Effector memory CD4-positive, alpha-beta T cell (primary cell): ENCODE measurements at regions not wholly inside any gene's neighbourhood (a gene's known extent, or its start where the extent isn't known, plus 50 kb on each side); places are given as distances from the start of the nearest gene placed in this dataset.

Source experiments
- DNase-seq, 3 donors: peaks; one replicate each; pipeline ENCODE4 v3.0.0-alpha.2; 2020
- H3K27ac ChIP-seq: 2 replicates; pipeline ENCODE4 v1.7.0; 2013; ENCODE audit warnings: mild to moderate bottlenecking, low read length, moderate library complexity; ENCODE audit not compliant: insufficient read depth, poor library complexity, severe bottlenecking
- H3K27me3 ChIP-seq: replicated peaks from 2 replicates; pipeline ENCODE4 v1.7.0; 2013; ENCODE audit warnings: mild to moderate bottlenecking, low read length; ENCODE audit not compliant: insufficient read depth, control insufficient read depth, poor library complexity, severe bottlenecking
- H3K36me3 ChIP-seq: 2 replicates; pipeline ENCODE4 v1.7.0; 2013; ENCODE audit warnings: mild to moderate bottlenecking, low read length, moderate library complexity; ENCODE audit not compliant: control insufficient read depth, insufficient read depth
- H3K4me1 ChIP-seq: 2 replicates; pipeline ENCODE4 v1.7.0; 2013; ENCODE audit warnings: low read length, mild to moderate bottlenecking; ENCODE audit not compliant: control insufficient read depth, insufficient read depth, poor library complexity, severe bottlenecking
- H3K4me3 ChIP-seq: 2 replicates; pipeline ENCODE4 v1.7.0; 2013; ENCODE audit warnings: low read length, low read depth, mild to moderate bottlenecking; ENCODE audit not compliant: insufficient read depth, poor library complexity, severe bottlenecking
- H3K9me3 ChIP-seq: 2 replicates; pipeline ENCODE4 v1.7.0; 2013; ENCODE audit warnings: mild to moderate bottlenecking, low read length, moderate library complexity; ENCODE audit not compliant: control insufficient read depth

DNA sequence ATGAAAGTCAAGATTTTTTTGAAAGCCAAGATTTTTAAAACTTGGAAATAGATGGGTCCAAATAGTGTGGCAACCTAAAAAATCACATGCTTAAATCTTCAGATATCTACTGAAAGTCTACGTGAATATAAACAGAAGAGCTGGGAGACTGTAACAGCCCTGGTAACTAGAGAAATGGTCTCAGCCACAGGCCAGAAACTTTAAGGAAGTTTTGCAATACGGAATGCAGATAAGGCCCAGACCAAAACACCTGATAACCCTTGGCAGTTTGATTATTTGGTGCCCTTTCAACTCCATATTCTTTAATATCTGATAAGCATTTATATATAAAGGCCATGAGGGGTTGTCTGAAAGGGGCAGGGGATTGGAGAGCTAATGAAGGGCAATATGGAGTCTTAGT, 537.3 kb upstream of the TGFBR2 start:
- H3K9me3 ChIP-seq = no peaks in the 10 kb centered on the region
- no peaks in the 10 kb centered on the region for H3K4me1 ChIP-seq
- no peak overlapping the region for H3K4me3 ChIP-seq
- H3K27me3 ChIP-seq = no peaks in the 10 kb centered on the region
- no peaks in the 10 kb centered on the region for H3K36me3 ChIP-seq
- no peak for DNase-seq
- no peak overlapping the region for H3K27ac ChIP-seq

DNA sequence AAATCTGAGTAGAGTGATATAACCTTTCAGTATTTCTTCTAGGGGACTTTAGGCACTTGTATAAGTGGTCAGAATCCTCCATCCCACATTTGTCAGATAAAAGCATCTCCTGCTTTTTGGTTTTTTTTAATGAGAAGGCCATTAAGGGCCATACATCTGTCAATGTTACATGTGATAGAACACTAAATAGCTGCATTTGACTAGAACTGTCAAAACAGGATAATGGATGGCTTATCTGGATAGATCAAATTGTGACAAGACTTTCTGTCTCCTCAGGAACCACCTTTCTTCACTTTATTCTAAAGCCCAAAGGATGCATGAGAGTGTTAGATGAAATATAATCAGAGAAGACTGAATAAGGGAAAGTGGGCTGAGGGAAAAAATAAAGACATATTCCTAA, 533.4 kb upstream of the TGFBR2 start:
- Histone ChIP-seq H3K36me3 (no peaks in the 10 kb centered on the region), H3K9me3 (no peaks in the 10 kb centered on the region), H3K27me3 (no peaks in the 10 kb centered on the region), H3K4me3 (no peak overlapping the region), H3K27ac (no peak overlapping the region), H3K4me1 (no peaks in the 10 kb centered on the region)
- no peak for DNase-seq

DNA sequence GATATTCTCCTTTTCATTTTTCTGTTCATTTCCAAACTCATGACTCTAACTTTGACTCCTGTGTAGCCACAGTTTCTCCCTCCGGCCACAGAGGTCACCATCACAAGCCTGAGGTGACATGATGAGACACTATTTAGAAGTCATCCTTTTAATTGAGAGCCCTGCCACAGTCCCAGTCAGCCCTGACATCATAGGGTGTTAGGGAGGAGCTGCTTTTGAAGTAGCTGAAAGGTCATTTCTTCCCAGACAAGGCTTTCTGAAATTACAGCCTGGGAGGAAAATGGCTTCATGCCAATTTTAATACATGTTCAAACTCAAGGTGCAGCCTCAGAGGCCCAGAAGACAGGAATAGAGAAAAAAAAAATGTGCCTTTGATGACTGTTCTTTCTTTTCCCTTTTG, 532.8 kb upstream of the TGFBR2 start:
- Histone ChIP-seq H3K9me3 (no peaks in the 10 kb centered on the region), H3K27ac (no peak overlapping the region), H3K36me3 (no peaks in the 10 kb centered on the region), H3K4me1 (no peaks in the 10 kb centered on the region), H3K27me3 (no peaks in the 10 kb centered on the region), H3K4me3 (no peak overlapping the region)
- DNase-seq = no peak

DNA sequence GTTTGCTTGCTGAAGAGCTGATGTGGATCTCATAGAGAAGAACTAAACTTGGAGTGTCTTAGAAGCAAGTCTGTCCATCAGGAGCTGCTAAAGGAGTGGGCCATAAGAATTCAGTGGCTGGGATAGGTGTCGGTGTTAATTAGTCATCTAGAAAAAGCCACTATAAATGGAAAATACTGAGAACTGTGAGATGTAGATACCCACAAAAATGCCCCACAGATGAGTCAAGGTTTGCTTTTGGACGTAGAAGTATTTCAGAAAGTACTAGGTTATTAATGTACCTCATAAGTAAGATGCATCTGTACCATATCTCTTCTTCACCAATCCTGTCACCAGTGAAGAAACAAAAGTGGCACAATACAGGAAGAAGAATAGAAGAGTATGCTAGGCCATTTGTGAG, 530.9 kb upstream of the TGFBR2 start:
- Histone ChIP-seq H3K27me3 (no peaks in the 10 kb centered on the region), H3K36me3 (no peaks in the 10 kb centered on the region), H3K9me3 (no peaks in the 10 kb centered on the region), H3K4me1 (no peaks in the 10 kb centered on the region), H3K4me3 (no peak overlapping the region), H3K27ac (no peak overlapping the region)
- no peak for DNase-seq

DNA sequence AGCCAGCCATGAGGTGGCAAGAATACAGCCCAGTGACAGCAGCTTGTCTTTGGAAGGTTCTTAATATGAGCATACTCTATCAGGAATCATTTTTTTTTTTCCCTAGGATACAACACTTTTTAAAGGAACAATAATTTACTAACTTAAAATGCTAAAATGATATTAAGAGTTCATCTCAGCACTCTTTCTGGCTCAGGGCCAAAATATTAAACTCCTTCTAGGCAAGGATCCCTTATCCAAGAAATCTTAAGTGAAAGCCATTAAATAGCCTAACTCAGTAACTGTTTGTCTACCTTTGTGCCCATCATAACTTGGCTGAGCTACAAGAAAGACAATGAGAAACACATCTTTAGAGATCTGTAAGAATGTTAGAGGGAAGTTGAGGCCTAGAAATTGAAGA, 529.5 kb upstream of the TGFBR2 start:
- DNase-seq = no peak
- Histone ChIP-seq H3K4me3 (no peak overlapping the region), H3K4me1 (no peaks in the 10 kb centered on the region), H3K27ac (no peak overlapping the region), H3K9me3 (no peaks in the 10 kb centered on the region), H3K27me3 (no peaks in the 10 kb centered on the region), H3K36me3 (no peaks in the 10 kb centered on the region)

DNA sequence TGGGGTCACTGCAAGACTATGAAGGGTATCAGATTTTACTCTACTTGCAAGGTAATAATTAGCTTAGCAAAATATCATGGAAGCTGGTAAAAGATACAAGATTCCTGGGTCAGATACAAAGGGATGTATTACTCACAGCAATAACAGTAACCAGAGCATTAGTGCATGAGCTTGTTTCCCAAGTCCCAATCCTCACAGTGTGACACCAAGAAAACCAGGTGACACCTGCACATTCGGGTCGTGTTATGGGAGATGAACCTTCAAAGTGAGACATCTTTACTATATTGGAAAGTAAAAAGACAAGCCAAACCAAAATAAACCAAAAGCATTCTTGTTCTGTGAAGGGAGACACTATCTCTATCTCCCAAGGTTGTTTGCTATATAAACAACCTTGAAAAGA, 528.7 kb upstream of the TGFBR2 start:
- H3K4me3 ChIP-seq = no peak overlapping the region
- no peaks in the 10 kb centered on the region for H3K4me1 ChIP-seq
- H3K9me3 ChIP-seq = no peaks in the 10 kb centered on the region
- no peaks in the 10 kb centered on the region for H3K36me3 ChIP-seq
- no peak overlapping the region for H3K27ac ChIP-seq
- DNase-seq = no peak
- H3K27me3 ChIP-seq = no peaks in the 10 kb centered on the region

DNA sequence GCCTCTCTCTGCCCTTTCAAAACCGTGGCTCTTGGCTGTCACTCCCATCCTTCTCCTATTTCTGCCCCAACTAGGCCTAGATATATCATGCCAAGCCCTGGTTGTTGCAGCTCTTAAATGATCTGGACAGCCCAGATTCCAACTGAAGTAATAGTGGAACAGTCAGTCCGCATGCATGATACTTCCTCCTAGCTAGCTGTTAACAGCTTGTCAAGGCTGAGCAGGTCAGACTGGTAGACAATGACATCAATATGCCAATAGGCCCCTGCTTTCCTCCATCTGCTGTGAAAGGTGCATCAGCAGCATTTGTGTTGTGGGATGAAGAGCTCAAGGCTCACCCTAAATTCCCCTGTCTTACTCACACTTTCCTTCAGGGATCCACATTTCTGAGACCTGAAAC, 527.7 kb upstream of the TGFBR2 start:
- no peak overlapping the region for H3K27ac ChIP-seq
- H3K4me1 ChIP-seq = no peaks in the 10 kb centered on the region
- no peak for DNase-seq
- H3K4me3 ChIP-seq = no peak overlapping the region
- no peaks in the 10 kb centered on the region for H3K9me3 ChIP-seq
- H3K27me3 ChIP-seq = no peaks in the 10 kb centered on the region
- no peaks in the 10 kb centered on the region for H3K36me3 ChIP-seq

DNA sequence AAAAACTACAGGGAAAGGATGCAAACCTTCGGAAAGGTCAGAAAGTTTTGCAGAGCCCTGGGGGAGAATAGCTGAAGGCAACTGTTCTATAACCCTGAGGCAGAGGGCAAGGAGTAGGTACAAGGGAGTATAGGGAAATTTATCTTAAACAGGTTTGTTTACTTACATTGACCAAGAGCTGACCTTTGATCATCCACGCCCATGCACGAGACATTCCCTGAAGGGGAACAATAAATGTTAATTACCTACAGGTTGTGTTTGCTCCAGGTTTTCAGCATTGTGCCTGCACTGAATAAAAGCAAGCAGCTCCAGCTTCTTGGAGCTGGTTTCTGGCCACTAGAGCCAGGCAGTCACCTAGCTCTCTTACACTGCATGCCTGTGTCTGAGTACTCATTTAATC, 524.5 kb upstream of the TGFBR2 start:
- DNase-seq = no peak
- Histone ChIP-seq H3K36me3 (no peaks in the 10 kb centered on the region), H3K27me3 (no peaks in the 10 kb centered on the region), H3K9me3 (no peaks in the 10 kb centered on the region), H3K4me3 (no peak overlapping the region), H3K27ac (no peak overlapping the region), H3K4me1 (no peaks in the 10 kb centered on the region)

DNA sequence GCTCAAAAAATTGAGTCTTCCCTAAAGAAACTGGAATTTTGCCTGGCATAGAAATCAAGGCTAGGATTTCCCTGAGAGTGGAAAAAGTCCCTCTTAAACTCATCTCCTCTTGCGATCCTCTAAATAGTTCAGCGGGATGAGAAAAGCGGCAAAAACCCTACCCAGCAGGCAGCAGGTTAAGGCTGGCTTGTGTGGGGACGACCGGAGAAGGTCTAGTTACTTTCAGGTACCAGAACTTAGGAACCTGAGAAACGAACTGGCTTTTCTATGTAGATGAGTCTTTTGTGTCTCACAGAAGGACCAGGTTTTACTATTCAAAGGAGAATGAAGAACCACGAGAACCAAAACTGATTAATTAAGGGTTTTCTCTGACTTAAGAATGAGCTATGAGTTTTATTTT, 523.7 kb upstream of the TGFBR2 start:
- Histone ChIP-seq H3K4me1 (no peaks in the 10 kb centered on the region), H3K9me3 (no peaks in the 10 kb centered on the region), H3K27ac (no peak overlapping the region), H3K27me3 (no peaks in the 10 kb centered on the region), H3K36me3 (no peaks in the 10 kb centered on the region), H3K4me3 (no peak overlapping the region)
- no peak for DNase-seq

DNA sequence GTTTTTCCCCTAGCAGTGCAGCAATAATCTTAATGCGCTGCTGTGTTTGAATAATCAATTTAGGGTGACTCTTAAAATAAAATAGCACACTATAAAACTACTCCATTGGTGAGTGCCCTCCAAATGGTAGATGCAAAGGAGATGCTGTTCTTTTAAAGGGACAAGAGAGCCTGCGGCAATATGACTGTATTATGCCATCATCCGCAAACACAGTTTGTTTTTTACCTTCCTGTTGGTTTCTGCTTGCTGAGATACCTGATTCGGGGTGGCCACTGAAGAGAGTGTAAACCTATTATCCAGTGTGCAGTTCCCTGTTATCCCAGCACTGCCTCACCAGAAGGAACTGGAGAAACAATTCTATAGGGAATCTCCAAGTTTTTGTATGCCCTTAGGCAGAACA, 523.1 kb upstream of the TGFBR2 start:
- no peaks in the 10 kb centered on the region for H3K9me3 ChIP-seq
- no peaks in the 10 kb centered on the region for H3K36me3 ChIP-seq
- DNase-seq = no peak
- no peak overlapping the region for H3K4me3 ChIP-seq
- H3K27ac ChIP-seq = no peak overlapping the region
- H3K27me3 ChIP-seq = no peaks in the 10 kb centered on the region
- H3K4me1 ChIP-seq = no peaks in the 10 kb centered on the region

DNA sequence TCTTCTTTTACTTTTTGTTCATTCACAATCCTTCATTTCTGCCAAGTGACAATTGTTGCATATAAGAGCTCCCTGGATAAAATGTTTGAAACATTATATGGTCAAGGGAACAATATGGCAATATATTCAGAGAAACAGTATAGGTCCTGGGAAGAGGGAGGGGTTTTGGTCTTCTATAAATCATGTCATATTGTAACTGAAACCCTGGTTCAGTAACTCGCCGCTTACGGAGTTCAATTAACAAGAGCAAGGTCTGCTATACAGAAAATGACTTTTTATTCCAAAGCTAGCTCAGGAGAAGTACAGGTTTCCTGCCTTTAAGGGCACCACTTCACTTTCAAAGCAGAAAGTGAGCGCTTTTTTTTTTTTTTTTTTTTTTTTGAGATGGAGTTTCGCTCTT, 522.1 kb upstream of the TGFBR2 start:
- Histone ChIP-seq H3K27me3 (no peaks in the 10 kb centered on the region), H3K4me3 (no peak overlapping the region), H3K9me3 (no peaks in the 10 kb centered on the region), H3K36me3 (no peaks in the 10 kb centered on the region), H3K27ac (no peak overlapping the region), H3K4me1 (no peaks in the 10 kb centered on the region)
- no peak for DNase-seq
